NB4 (cell line): ENCODE measurements at regions not wholly inside any gene's neighbourhood (a gene's known extent, or its start where the extent isn't known, plus 50 kb on each side); places are given as distances from the start of the nearest gene placed in this dataset.

ENCODE experiments used
- CTCF ChIP-seq: IDR thresholded peaks from one replicate; pipeline ENCODE4 v1.5.1; 2012; ENCODE audit warnings: low read depth, low read length
- MAX ChIP-seq: IDR thresholded peaks from 2 replicates; pipeline ENCODE4 v1.6.1; 2011; ENCODE audit warnings: low read depth, low read length
- POLR2A ChIP-seq: IDR thresholded peaks from 2 replicates; pipeline ENCODE4 v1.6.1; 2011; ENCODE audit warnings: mild to moderate bottlenecking; ENCODE audit not compliant: insufficient read length; ENCODE audit errors: extremely low read depth

GRCh38 chr16:50475170-50475569, 73.0 kb upstream of the NKD1 start:
- TF ChIP-seq POLR2A = no peak
- TF ChIP-seq CTCF = no peak
- TF ChIP-seq MAX = no peak
